ENCODE measurements at regions not wholly inside any gene's neighbourhood (a gene's known extent, or its start where the extent isn't known, plus 50 kb on each side); places are given as distances from the start of the nearest gene placed in this dataset.

DNA sequence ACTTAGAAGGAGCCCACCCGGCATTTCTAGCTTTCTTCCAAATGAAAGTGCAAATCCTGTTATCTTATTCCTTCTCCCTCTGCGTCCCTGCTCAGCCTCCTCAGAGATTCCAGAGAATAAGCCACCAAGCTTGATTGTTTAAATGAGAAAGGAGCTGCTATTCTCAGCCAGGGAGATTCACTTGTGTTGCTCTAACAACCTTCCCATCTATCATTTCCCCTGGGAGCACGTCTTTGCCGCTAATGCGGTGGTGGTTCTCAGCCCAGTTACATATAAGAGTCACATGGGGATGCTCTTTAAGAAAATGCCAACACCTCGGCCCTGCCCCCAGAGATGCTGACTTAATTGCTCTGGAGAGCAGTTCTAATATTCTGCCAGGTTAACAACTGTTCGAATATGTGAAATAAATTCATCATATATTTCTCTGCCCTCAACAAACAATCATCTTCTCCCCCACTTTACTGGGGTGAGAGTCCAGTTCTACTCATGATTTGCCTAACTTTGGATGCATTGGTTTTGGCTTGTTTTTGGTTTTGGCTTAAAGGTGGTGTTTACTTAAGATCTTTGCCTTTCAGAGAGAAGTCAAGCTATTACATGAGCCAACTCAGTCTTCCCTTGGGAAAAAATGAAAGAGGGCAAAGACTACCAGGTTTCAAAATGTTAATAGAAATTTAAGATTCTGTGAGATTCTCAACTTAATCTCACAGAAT, 213.9 kb downstream of the SEC16B start:
- no peak for DNase-seq
- no peak overlapping the region for H3K27ac ChIP-seq (ENCODE audit: low read depth in 1 of 2, low read length in 1 of 2)
- no peaks in the 10 kb centered on the region for H3K4me1 ChIP-seq (ENCODE audit: control insufficient read depth in 5 of 5, insufficient read depth in 5 of 5, low read length in 5 of 5)
- WGBS, 2 donors = 67 to 77% methylated on average over 7 of the region's 7 CpGs
- ATAC-seq (ENCODE audit: insufficient read depth, low FRiP score) = no peak
- H3K9ac ChIP-seq (ENCODE audit: insufficient read depth in 1 of 2, low read length in 2 of 2) = no peak overlapping the region
- H3K36me3 ChIP-seq (ENCODE audit: control insufficient read depth in 4 of 4, insufficient read depth in 4 of 4, low read length in 4 of 4) = no peaks in the 10 kb centered on the region
- TF ChIP-seq, protein P1, sequence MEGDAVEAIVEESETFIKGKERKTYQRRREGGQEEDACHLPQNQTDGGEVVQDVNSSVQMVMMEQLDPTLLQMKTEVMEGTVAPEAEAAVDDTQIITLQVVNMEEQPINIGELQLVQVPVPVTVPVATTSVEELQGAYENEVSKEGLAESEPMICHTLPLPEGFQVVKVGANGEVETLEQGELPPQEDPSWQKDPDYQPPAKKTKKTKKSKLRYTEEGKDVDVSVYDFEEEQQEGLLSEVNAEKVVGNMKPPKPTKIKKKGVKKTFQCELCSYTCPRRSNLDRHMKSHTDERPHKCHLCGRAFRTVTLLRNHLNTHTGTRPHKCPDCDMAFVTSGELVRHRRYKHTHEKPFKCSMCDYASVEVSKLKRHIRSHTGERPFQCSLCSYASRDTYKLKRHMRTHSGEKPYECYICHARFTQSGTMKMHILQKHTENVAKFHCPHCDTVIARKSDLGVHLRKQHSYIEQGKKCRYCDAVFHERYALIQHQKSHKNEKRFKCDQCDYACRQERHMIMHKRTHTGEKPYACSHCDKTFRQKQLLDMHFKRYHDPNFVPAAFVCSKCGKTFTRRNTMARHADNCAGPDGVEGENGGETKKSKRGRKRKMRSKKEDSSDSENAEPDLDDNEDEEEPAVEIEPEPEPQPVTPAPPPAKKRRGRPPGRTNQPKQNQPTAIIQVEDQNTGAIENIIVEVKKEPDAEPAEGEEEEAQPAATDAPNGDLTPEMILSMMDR (IDR thresholded peaks at IDR 0.05; ENCODE audit: control extremely low read depth, extremely low read depth) = no peak
- peaks cover 0 to 5% (median 0%) of the 10 kb centered on the region in 4 donors for H3K9me3 ChIP-seq (ENCODE audit: control insufficient read depth in 4 of 4, insufficient read depth in 3 of 4, low read length in 3 of 4)
- H3K27me3 ChIP-seq (ENCODE audit: control insufficient read depth in 3 of 3, insufficient read depth in 3 of 3, low read length in 2 of 3) = no peaks in the 10 kb centered on the region
- no peak overlapping the region for H3K4me3 ChIP-seq

DNA sequence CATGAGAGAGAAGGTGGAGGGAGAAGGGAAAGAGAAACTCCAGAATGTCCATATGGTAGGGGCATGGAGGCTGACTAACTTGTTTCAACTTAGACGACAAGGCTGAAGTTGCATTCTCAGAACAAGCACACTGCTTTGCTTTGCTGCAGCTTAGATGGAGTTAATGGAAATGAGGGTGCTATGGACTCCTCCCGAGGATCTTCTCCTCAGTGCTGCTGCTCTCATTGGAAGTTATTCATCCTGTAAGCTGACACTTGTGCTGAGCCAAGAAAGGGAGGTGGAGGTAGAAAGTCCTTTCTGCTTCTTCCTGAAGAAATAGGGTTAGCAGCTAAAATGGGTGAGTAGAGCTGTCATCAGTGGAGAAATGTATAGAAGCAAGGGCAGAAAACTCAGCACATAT, 215.3 kb downstream of the SEC16B start:
- H3K9ac ChIP-seq (ENCODE audit: insufficient read depth in 1 of 2, low read length in 2 of 2) = no peak overlapping the region
- DNase-seq (no peak), ATAC-seq (ENCODE audit: insufficient read depth, low FRiP score) (no peak)
- no peak overlapping the region for H3K4me3 ChIP-seq
- TF ChIP-seq, protein P1 (IDR thresholded peaks at IDR 0.05; ENCODE audit: control extremely low read depth, extremely low read depth) = no peak
- H3K9me3 ChIP-seq (ENCODE audit: control insufficient read depth in 4 of 4, insufficient read depth in 3 of 4, low read length in 3 of 4) = peaks cover 0 to 5% (median 0%) of the 10 kb centered on the region in 4 donors
- 34 to 43% methylated on average over 2 of the region's 2 CpGs for WGBS, 2 donors
- H3K36me3 ChIP-seq (ENCODE audit: control insufficient read depth in 4 of 4, insufficient read depth in 4 of 4, low read length in 4 of 4) = no peaks in the 10 kb centered on the region
- no peaks in the 10 kb centered on the region for H3K4me1 ChIP-seq (ENCODE audit: control insufficient read depth in 5 of 5, insufficient read depth in 5 of 5, low read length in 5 of 5)
- H3K27ac ChIP-seq (ENCODE audit: low read depth in 1 of 2, low read length in 1 of 2) = no peak overlapping the region
- H3K27me3 ChIP-seq (ENCODE audit: control insufficient read depth in 3 of 3, insufficient read depth in 3 of 3, low read length in 2 of 3) = no peaks in the 10 kb centered on the region

DNA sequence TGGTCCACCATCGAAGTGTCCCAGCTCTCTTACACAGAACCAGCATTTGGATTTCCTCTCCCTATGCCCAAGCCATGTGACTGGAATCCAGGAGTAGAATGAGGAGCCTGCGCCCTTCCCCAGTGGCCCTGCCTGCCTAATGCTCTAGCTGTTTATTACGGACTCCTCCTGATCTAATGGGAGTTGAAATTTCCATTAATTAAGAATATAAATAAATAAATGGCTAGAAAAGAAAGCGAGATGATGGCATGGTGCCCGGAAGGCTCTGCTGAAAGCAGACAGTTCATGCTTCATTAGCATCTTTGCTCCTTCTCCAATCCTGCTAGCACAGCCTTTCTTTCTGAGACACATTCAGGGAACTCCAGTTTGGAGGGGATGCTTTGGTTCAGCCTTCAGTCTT, 216.2 kb downstream of the SEC16B start:
- Histone ChIP-seq H3K9ac (ENCODE audit: insufficient read depth in 1 of 2, low read length in 2 of 2) (no peak overlapping the region), H3K4me3 (no peak overlapping the region), H3K27ac (ENCODE audit: low read depth in 1 of 2, low read length in 1 of 2) (no peak overlapping the region), H3K4me1 (ENCODE audit: control insufficient read depth in 5 of 5, insufficient read depth in 5 of 5, low read length in 5 of 5) (no peaks in the 10 kb centered on the region), H3K27me3 (ENCODE audit: control insufficient read depth in 3 of 3, insufficient read depth in 3 of 3, low read length in 2 of 3) (no peaks in the 10 kb centered on the region), H3K36me3 (ENCODE audit: control insufficient read depth in 4 of 4, insufficient read depth in 4 of 4, low read length in 4 of 4) (no peaks in the 10 kb centered on the region), H3K9me3 (ENCODE audit: control insufficient read depth in 4 of 4, insufficient read depth in 3 of 4, low read length in 3 of 4) (no peaks in the 10 kb centered on the region)
- DNase-seq (peak in 1 of 3 donors; percentile 6), ATAC-seq (ENCODE audit: insufficient read depth, low FRiP score) (no peak)
- 84 to 87% methylated on average over 5 of the region's 5 CpGs for WGBS, 2 donors
- TF ChIP-seq, protein P1 (IDR thresholded peaks at IDR 0.05; ENCODE audit: control extremely low read depth, extremely low read depth) = no peak

Measured in lung (tissue), 11 donors.